ENCODE measurements at regions not wholly inside any gene's neighbourhood (a gene's known extent, or its start where the extent isn't known, plus 50 kb on each side); places are given as distances from the start of the nearest gene placed in this dataset.

DNA sequence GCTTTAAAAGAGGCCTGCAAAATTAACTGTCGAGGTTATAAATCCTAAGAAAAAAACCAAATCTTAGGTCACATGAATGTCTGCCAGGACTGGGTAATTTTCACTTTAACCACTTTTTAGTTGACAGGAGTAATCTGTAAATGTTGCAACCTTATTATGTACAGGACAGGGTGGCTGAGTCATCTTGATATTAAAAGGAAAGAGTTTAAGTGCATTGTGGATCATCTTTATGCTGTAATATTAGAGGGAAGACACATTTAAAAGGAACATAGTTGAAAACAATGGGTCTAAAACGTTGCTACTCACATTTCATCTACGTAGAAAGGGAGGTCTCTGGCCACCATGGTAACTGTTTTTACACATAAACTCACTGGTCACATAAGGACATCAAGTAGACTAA, 115.5 kb downstream of the LSMEM1 start:
- no peak overlapping the region for H2AFZ ChIP-seq (ENCODE audit: low read length)
- H3F3A ChIP-seq (ENCODE audit: low read depth), result no peaks in the 10 kb centered on the region
- no peaks in the 10 kb centered on the region for H3K27me3 ChIP-seq (ENCODE audit: insufficient read depth, low read length, poor library complexity, severe bottlenecking)
- no peak overlapping the region for H3K9ac ChIP-seq (ENCODE audit: low read depth, low read length, poor library complexity, severe bottlenecking)
- H3K9me3 ChIP-seq (ENCODE audit: insufficient read depth, low read depth, low read length), result no peaks in the 10 kb centered on the region
- H3K36me3 ChIP-seq (ENCODE audit: insufficient read depth, low read length), result no peaks in the 10 kb centered on the region
- H3K79me2 ChIP-seq (ENCODE audit: insufficient read depth, low read length), result no peaks in the 10 kb centered on the region
- no peaks in the 10 kb centered on the region for H3K9me2 ChIP-seq (replicated peaks; ENCODE audit: low read depth, low read length)
- H3K4me2 ChIP-seq (ENCODE audit: low read depth, low read length, poor library complexity, severe bottlenecking), result no peak overlapping the region
- H3K4me1 ChIP-seq (ENCODE audit: insufficient read depth, low read length, poor library complexity, severe bottlenecking), result no peaks in the 10 kb centered on the region
- TF ChIP-seq, protein P1, sequence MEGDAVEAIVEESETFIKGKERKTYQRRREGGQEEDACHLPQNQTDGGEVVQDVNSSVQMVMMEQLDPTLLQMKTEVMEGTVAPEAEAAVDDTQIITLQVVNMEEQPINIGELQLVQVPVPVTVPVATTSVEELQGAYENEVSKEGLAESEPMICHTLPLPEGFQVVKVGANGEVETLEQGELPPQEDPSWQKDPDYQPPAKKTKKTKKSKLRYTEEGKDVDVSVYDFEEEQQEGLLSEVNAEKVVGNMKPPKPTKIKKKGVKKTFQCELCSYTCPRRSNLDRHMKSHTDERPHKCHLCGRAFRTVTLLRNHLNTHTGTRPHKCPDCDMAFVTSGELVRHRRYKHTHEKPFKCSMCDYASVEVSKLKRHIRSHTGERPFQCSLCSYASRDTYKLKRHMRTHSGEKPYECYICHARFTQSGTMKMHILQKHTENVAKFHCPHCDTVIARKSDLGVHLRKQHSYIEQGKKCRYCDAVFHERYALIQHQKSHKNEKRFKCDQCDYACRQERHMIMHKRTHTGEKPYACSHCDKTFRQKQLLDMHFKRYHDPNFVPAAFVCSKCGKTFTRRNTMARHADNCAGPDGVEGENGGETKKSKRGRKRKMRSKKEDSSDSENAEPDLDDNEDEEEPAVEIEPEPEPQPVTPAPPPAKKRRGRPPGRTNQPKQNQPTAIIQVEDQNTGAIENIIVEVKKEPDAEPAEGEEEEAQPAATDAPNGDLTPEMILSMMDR (conservative IDR thresholded peaks at IDR 0.05; ENCODE audit: low read length), result no peak
- TF ChIP-seq EZH2phosphoT487 (IDR thresholded peaks at IDR 0.05; ENCODE audit: borderline replicate concordance), result no peak
- H3K4me3 ChIP-seq (ENCODE audit: low read length, poor library complexity, severe bottlenecking), result no peak overlapping the region
- H4K20me1 ChIP-seq (ENCODE audit: insufficient read depth, low read length, poor library complexity, severe bottlenecking), result no peaks in the 10 kb centered on the region

DNA sequence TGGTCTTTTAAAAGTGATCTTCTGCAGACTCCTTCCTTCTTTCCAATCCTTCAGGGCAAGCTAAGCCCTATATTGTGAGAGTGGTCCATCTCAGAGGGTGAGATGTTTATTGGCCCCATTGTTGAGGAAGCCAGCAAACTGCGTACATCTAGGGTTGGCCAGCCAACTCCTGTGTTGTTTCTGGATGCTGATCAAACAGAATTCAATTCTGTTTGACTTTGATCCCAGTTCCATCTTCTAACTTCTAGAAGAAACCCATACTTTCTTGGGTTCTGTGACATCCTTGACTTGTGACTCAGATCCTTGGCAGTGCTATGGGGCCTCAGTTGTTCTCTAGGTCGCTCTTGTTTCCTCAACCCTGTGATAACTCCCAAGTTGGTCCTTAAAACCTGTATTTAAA, 116.2 kb downstream of the LSMEM1 start:
- no peak for TF ChIP-seq EZH2phosphoT487 (IDR thresholded peaks at IDR 0.05; ENCODE audit: borderline replicate concordance)
- TF ChIP-seq, protein P1 (conservative IDR thresholded peaks at IDR 0.05; ENCODE audit: low read length), result no peak
- H3K9me2 ChIP-seq (replicated peaks; ENCODE audit: low read depth, low read length), result no peaks in the 10 kb centered on the region
- H3F3A ChIP-seq (ENCODE audit: low read depth), result no peaks in the 10 kb centered on the region
- H3K4me1 ChIP-seq (ENCODE audit: insufficient read depth, low read length, poor library complexity, severe bottlenecking), result no peaks in the 10 kb centered on the region
- no peak overlapping the region for H3K4me3 ChIP-seq (ENCODE audit: low read length, poor library complexity, severe bottlenecking)
- no peaks in the 10 kb centered on the region for H3K9me3 ChIP-seq (ENCODE audit: insufficient read depth, low read depth, low read length)
- no peak overlapping the region for H3K9ac ChIP-seq (ENCODE audit: low read depth, low read length, poor library complexity, severe bottlenecking)
- H3K4me2 ChIP-seq (ENCODE audit: low read depth, low read length, poor library complexity, severe bottlenecking), result no peak overlapping the region
- H2AFZ ChIP-seq (ENCODE audit: low read length), result no peak overlapping the region
- no peaks in the 10 kb centered on the region for H3K79me2 ChIP-seq (ENCODE audit: insufficient read depth, low read length)
- no peaks in the 10 kb centered on the region for H4K20me1 ChIP-seq (ENCODE audit: insufficient read depth, low read length, poor library complexity, severe bottlenecking)
- no peaks in the 10 kb centered on the region for H3K27me3 ChIP-seq (ENCODE audit: insufficient read depth, low read length, poor library complexity, severe bottlenecking)
- H3K36me3 ChIP-seq (ENCODE audit: insufficient read depth, low read length), result no peaks in the 10 kb centered on the region

DNA sequence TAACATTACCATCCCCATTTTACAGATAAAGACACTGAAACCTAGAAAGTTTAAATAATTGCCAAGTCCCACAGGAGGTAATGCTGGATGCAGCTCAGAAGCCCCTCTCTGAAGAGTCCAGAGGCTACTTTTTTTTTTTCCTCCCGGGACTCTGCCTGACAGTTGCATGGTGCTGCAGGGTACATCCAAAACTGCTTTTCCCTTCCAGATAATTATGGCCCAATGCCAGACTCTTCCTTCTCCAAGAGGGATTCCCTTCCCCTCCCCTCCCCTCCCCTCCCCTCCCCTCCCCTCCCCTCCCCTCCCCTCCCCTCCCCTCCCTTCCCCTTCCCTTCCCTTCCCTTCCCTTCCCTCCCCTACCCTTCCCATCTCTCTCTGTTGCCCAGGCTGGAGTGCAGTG, 122.9 kb downstream of the LSMEM1 start:
- Histone ChIP-seq H2AFZ (ENCODE audit: low read length) (no peak overlapping the region), H3K9me3 (ENCODE audit: insufficient read depth, low read depth, low read length) (no peaks in the 10 kb centered on the region), H3K79me2 (ENCODE audit: insufficient read depth, low read length) (no peaks in the 10 kb centered on the region), H3K9me2 (replicated peaks; ENCODE audit: low read depth, low read length) (no peaks in the 10 kb centered on the region), H3K36me3 (ENCODE audit: insufficient read depth, low read length) (no peaks in the 10 kb centered on the region), H3K4me2 (ENCODE audit: low read depth, low read length, poor library complexity, severe bottlenecking) (no peak overlapping the region), H4K20me1 (ENCODE audit: insufficient read depth, low read length, poor library complexity, severe bottlenecking) (no peaks in the 10 kb centered on the region), H3F3A (ENCODE audit: low read depth) (no peaks in the 10 kb centered on the region), H3K4me1 (ENCODE audit: insufficient read depth, low read length, poor library complexity, severe bottlenecking) (no peaks in the 10 kb centered on the region), H3K4me3 (ENCODE audit: low read length, poor library complexity, severe bottlenecking) (no peak overlapping the region), H3K9ac (ENCODE audit: low read depth, low read length, poor library complexity, severe bottlenecking) (no peak overlapping the region), H3K27me3 (ENCODE audit: insufficient read depth, low read length, poor library complexity, severe bottlenecking) (no peaks in the 10 kb centered on the region)
- TF ChIP-seq, protein P1 (conservative IDR thresholded peaks at IDR 0.05; ENCODE audit: low read length), result no peak
- TF ChIP-seq EZH2phosphoT487 (IDR thresholded peaks at IDR 0.05; ENCODE audit: borderline replicate concordance), result no peak
